Activated CD4-positive, alpha-beta T cell treated with anti-CD3 and anti-CD28 coated beads, Interleukin-2, amount 10 ng/mL, durations not matched to agents 24 days and 14 days (primary cell): ENCODE measurements at regions not wholly inside any gene's neighbourhood (a gene's known extent, or its start where the extent isn't known, plus 50 kb on each side); places are given as distances from the start of the nearest gene placed in this dataset.
"Not testable (repeated sequence)": the region's sequence is repeated elsewhere in the genome, so short reads cannot be mapped to it uniquely, and the experiment has no call there.

Source experiments
- DNase-seq: peaks from one replicate; pipeline ENCODE4 v3.0.0; 2022
- H3K27ac Mint-ChIP-seq: one replicate; pipeline ENCODE4 v1.8.0; 2022; ENCODE audit warnings: mild to moderate bottlenecking, mixed read lengths
- H3K27me3 Mint-ChIP-seq: one replicate; pipeline ENCODE4 v1.8.0; 2022; ENCODE audit warnings: mixed read lengths
- H3K36me3 Mint-ChIP-seq: one replicate; pipeline ENCODE4 v1.8.0; 2022; ENCODE audit warnings: low read depth, mild to moderate bottlenecking, mixed read lengths
- H3K4me1 Mint-ChIP-seq: one replicate; pipeline ENCODE4 v1.8.0; 2021; ENCODE audit warnings: mixed read lengths
- H3K4me3 Mint-ChIP-seq: one replicate; pipeline ENCODE4 v1.8.0; 2022; ENCODE audit warnings: mild to moderate bottlenecking, moderate library complexity, mixed read lengths
- H3K9me3 Mint-ChIP-seq: one replicate; pipeline ENCODE4 v1.8.0; 2021; ENCODE audit warnings: mixed read lengths
- intact Hi-C: fragments of 100-400 bp; cut with micrococcal nuclease; formaldehyde crosslinking; loops from one replicate; pipeline ENCODE4 v1.15.1; 2023

DNA sequence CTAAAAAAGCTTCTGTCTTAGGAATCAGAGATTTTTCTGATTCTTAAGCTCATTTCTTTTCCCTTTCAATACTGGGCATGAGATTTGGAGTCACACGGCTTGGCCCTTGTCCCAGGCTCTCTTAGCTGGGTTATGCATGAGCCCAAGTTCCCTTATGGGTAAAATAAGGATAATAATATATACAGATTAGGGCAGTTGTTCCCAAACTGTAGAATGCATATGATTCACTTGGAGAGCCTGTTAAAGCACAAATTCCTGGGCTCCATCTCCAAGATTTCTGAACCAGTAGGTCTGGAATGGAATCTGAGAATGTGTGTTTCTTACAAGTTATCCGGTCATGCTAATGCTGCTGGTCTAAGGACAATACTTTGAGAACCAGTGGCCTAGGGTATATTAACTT is 154.0 kb downstream of the REEP3 start:
- intact Hi-C loops: no loop called here
- H3K4me1 Mint-ChIP-seq: no peaks in the 10 kb centered on the region
- no peak for DNase-seq
- H3K4me3 Mint-ChIP-seq: no peak overlapping the region
- H3K27ac Mint-ChIP-seq: no peak overlapping the region
- no peaks in the 10 kb centered on the region for H3K36me3 Mint-ChIP-seq
- H3K27me3 Mint-ChIP-seq: peaks cover 10% of the 10 kb centered on the region
- no peaks in the 10 kb centered on the region for H3K9me3 Mint-ChIP-seq

- Mint-ChIP-seq H3K27me3 (no peaks in the 10 kb centered on the region), H3K9me3 (no peaks in the 10 kb centered on the region), H3K4me3 (no peak overlapping the region), H3K4me1 (no peaks in the 10 kb centered on the region), H3K36me3 (no peaks in the 10 kb centered on the region), H3K27ac (no peak overlapping the region)
- DNase-seq: no peak
- intact Hi-C loops: no loop called here
Measured at GRCh38 chr10:63677001-63677400, 155.8 kb downstream of the REEP3 start.

- H3K9me3 Mint-ChIP-seq, H3K4me3 Mint-ChIP-seq, H3K36me3 Mint-ChIP-seq: not testable (repeated sequence)
Measured at GRCh38 chr10:63680545-63680944, 159.3 kb downstream of the REEP3 start.

DNA sequence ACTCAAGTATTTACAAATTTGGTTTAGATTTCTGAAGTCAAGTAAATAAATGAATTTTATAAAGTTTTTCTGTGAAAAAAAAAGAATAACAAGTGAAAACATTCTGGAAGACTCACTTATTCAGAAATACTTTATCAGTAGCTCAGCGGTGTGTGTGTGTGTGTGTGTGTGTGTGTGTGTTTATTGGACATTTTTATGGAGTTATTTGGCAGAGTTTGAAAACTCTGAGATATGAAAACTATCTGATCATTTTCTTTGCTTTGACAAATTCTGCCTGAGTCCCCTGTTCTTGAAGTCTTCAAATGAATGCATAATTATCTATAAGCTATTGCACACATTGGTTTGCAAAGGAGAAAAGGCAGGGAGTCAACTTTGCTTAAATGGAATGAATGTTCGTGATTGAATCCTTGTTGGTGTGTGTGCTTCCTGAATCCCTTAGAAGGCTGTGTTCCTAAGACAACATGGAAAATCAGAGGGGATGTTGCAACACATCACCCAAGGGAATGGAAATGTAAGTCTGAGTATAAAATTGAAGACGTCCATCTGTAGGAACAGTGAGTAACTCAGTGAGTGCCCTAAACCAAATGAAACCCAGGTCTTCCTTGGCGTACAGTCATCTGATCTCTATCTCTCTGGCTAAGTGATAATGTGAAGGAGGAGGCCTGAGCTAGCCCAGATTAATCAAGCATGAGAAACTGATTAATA is 160.9 kb downstream of the REEP3 start:
- Mint-ChIP-seq H3K9me3 (no peaks in the 10 kb centered on the region), H3K4me3 (no peak overlapping the region), H3K36me3 (no peaks in the 10 kb centered on the region), H3K27me3 (peaks cover 8% of the 10 kb centered on the region), H3K27ac (no peak overlapping the region), H3K4me1 (peaks cover 6% of the 10 kb centered on the region)
- DNase-seq: no peak
- intact Hi-C loops: no loop called here

More at GRCh38 chr10:63680545-63680944, 159.3 kb downstream of the REEP3 start:
- intact Hi-C loops, DNase-seq, H3K27me3 Mint-ChIP-seq, H3K4me1 Mint-ChIP-seq, H3K27ac Mint-ChIP-seq: not testable (repeated sequence)

GRCh38 chr10:63682698-63683052 is 161.5 kb downstream of the REEP3 start:
- intact Hi-C loops, H3K27ac Mint-ChIP-seq, DNase-seq, H3K4me3 Mint-ChIP-seq, H3K36me3 Mint-ChIP-seq, H3K4me1 Mint-ChIP-seq, H3K9me3 Mint-ChIP-seq: not testable (repeated sequence)
- peaks cover 10% of the 10 kb centered on the region for H3K27me3 Mint-ChIP-seq

- no peak for DNase-seq
- peaks cover 6% of the 10 kb centered on the region for H3K4me1 Mint-ChIP-seq
- intact Hi-C loops: no loop called here
- peaks cover 15% of the 10 kb centered on the region for H3K27me3 Mint-ChIP-seq
- H3K9me3 Mint-ChIP-seq: no peaks in the 10 kb centered on the region
- no peaks in the 10 kb centered on the region for H3K36me3 Mint-ChIP-seq
- H3K4me3 Mint-ChIP-seq: no peak overlapping the region
- H3K27ac Mint-ChIP-seq: no peak overlapping the region
Measured at GRCh38 chr10:63683223-63683622, 162.0 kb downstream of the REEP3 start.

- no peaks in the 10 kb centered on the region for H3K36me3 Mint-ChIP-seq
- H3K4me3 Mint-ChIP-seq: no peak overlapping the region
- no peak overlapping the region for H3K27ac Mint-ChIP-seq
- no peaks in the 10 kb centered on the region for H3K9me3 Mint-ChIP-seq
- intact Hi-C loops: no loop called here
- H3K27me3 Mint-ChIP-seq: peaks cover 15% of the 10 kb centered on the region
- peaks cover 6% of the 10 kb centered on the region for H3K4me1 Mint-ChIP-seq
- no peak for DNase-seq
Measured at GRCh38 chr10:63683686-63684085, 162.5 kb downstream of the REEP3 start.

DNA sequence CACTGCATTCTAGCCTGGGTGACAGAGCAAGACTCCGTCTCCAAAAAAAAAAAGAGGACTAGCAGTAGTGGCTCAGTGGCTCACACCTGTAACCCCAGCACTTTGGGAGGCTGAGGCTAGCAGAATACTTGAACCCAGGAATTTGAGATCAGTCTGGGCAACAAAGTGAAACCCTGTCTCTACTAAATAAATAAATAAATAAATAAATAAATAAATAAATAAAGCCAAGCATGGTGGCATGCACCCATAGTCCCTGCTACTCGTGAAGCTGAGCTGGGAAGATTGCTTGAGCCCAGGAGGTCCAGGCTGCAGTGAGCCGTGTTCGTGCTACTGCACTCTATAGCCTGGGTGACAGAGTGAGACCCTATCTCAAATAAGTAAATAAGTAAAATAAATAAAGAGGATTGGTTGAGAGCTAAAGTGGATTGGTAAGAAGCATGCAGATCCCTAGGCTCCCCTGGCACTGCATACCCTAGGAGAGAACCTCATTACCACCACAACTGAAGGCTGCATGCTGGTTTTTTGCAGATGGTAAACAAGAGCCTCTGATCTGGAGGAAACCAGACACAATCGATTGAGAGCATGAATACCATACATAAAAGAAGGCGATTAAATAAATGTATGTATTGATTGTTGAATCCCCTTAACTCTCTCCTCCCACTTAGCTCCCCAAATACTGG is 163.2 kb downstream of the REEP3 start:
- H3K4me1 Mint-ChIP-seq: peaks cover 6% of the 10 kb centered on the region
- no peaks in the 10 kb centered on the region for H3K9me3 Mint-ChIP-seq
- no peak for DNase-seq
- H3K4me3 Mint-ChIP-seq: no peak overlapping the region
- no peaks in the 10 kb centered on the region for H3K36me3 Mint-ChIP-seq
- intact Hi-C loops: no loop called here
- no peak overlapping the region for H3K27ac Mint-ChIP-seq
- peaks cover 15% of the 10 kb centered on the region for H3K27me3 Mint-ChIP-seq

DNA sequence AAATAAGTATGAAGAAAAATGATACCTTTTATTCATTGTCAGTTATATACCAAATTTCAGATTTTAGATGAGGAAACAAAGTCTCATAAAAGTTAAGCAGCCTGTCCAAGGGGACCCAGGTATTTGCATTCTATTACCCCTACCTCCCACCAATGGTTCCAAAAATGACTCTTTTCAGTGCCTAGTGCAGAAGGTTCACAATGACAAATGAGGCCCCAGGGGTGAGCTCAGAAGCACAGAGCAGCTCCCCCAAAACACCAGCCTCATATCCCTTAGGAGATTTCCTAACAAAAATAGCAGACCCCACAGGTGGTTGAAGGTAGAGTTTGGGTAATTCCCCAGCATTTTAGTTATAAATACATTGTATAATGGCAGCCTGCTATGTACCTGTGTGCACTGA is 168.6 kb downstream of the REEP3 start:
- H3K36me3 Mint-ChIP-seq: no peaks in the 10 kb centered on the region
- no peak overlapping the region for H3K27ac Mint-ChIP-seq
- peaks cover 15% of the 10 kb centered on the region for H3K27me3 Mint-ChIP-seq
- no peak for DNase-seq
- H3K4me3 Mint-ChIP-seq: no peak overlapping the region
- peaks cover 4% of the 10 kb centered on the region for H3K9me3 Mint-ChIP-seq
- no peaks in the 10 kb centered on the region for H3K4me1 Mint-ChIP-seq
- intact Hi-C loops: no loop called here

- DNase-seq: no peak
- H3K27ac Mint-ChIP-seq: no peak overlapping the region
- H3K9me3 Mint-ChIP-seq: peaks cover 4% of the 10 kb centered on the region
- H3K36me3 Mint-ChIP-seq: no peaks in the 10 kb centered on the region
- intact Hi-C loops: no loop called here
- H3K4me1 Mint-ChIP-seq: no peaks in the 10 kb centered on the region
- no peak overlapping the region for H3K4me3 Mint-ChIP-seq
- peaks cover 6% of the 10 kb centered on the region for H3K27me3 Mint-ChIP-seq
Measured at GRCh38 chr10:63692220-63692896, 171.2 kb downstream of the REEP3 start.

GRCh38 chr10:63693021-63693420 is 171.8 kb downstream of the REEP3 start:
- H3K4me3 Mint-ChIP-seq, H3K9me3 Mint-ChIP-seq, H3K27ac Mint-ChIP-seq, DNase-seq, H3K36me3 Mint-ChIP-seq, intact Hi-C loops, H3K27me3 Mint-ChIP-seq, H3K4me1 Mint-ChIP-seq: not testable (repeated sequence)

GRCh38 chr10:63696205-63696604 is 175.0 kb downstream of the REEP3 start:
- no peak overlapping the region for H3K4me3 Mint-ChIP-seq
- intact Hi-C loops: no loop called here
- no peaks in the 10 kb centered on the region for H3K27me3 Mint-ChIP-seq
- no peak for DNase-seq
- peaks cover 4% of the 10 kb centered on the region for H3K9me3 Mint-ChIP-seq
- no peaks in the 10 kb centered on the region for H3K36me3 Mint-ChIP-seq
- H3K4me1 Mint-ChIP-seq: peaks cover 7% of the 10 kb centered on the region
- H3K27ac Mint-ChIP-seq: no peak overlapping the region

DNA sequence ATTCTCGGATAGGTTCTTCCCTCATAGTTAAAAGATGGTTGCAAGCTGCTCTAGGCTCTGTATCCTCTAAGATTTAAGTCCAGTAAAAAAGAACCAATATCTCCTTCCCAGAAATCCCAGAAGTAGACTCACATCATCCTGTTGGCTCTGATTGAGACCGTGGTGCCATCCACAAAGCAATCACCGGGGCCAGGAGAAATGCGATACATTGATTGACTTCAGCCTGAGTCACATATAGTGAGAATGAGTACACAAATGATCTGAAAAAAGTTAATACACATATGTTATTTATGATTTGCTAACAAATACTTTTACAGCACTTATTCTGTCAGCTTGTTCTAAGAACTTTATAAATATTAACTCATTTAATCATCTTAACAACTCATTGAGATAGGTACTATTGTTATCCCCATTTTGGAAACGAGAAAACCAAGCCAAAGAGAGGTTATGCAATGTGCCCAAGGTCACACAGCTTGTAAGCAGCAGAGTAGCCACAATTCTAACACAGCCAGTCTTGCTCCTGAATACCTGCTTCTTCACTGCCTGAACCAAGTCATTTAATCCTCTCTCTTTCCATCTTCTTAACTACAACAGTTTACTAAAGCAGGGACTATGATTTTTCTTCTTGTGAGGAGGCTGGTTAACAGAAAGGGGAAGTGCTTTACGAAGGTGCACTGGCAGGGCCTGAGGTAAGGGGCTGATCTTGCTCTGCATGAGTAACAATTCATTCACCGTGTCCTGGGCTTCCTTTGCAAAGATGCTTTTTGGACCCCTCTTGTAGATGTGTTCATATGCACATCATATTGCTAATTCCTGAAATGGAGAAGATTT is 177.0 kb downstream of the REEP3 start:
- Mint-ChIP-seq H3K36me3 (no peaks in the 10 kb centered on the region), H3K9me3 (peaks cover 2% of the 10 kb centered on the region), H3K27ac (no peak overlapping the region), H3K27me3 (no peaks in the 10 kb centered on the region), H3K4me3 (no peak overlapping the region), H3K4me1 (peaks cover 7% of the 10 kb centered on the region)
- intact Hi-C loops: no loop called here
- DNase-seq: no peak

DNA sequence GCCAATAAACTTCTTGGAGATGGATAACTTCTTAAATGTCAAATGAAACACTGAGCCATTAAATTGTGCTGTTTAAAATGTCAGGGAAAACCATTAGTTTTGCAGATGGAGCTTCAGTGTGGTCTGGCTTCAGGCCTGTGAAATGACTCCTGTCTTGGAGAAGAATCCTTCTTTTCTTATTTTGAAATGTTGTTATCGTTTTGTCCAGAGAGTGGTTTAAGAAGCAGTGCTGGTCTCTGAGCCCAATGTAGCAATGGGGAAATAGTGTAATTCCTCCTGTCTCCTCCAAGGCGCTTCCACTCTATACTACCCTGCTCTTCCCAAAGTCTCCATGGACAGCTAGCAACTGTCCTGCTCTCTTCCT is 177.6 kb downstream of the REEP3 start:
- no peak overlapping the region for H3K4me3 Mint-ChIP-seq
- H3K4me1 Mint-ChIP-seq: peaks cover 7% of the 10 kb centered on the region
- no peaks in the 10 kb centered on the region for H3K9me3 Mint-ChIP-seq
- H3K27ac Mint-ChIP-seq: no peak overlapping the region
- H3K36me3 Mint-ChIP-seq: no peaks in the 10 kb centered on the region
- intact Hi-C loops: no loop called here
- no peaks in the 10 kb centered on the region for H3K27me3 Mint-ChIP-seq
- DNase-seq: no peak
